ENCODE measurements at regions not wholly inside any gene's neighbourhood (a gene's known extent, or its start where the extent isn't known, plus 50 kb on each side); places are given as distances from the start of the nearest gene placed in this dataset.

- no peak for TF ChIP-seq CTCF (conservative IDR thresholded peaks at IDR 0.05; ENCODE audit: low read depth, low read length)
- no peak for DNase-seq (ENCODE audit: low read depth)
- H3K4me3 ChIP-seq (ENCODE audit: low read length): no peak overlapping the region
These were observed 141.3 kb upstream of the ABCA1 start for GRCh38 chr9:105069285-105069684.

GRCh38 chr9:105069696-105070095 is 141.7 kb upstream of the ABCA1 start:
- H3K4me3 ChIP-seq (ENCODE audit: low read length): no peak overlapping the region
- DNase-seq (ENCODE audit: low read depth): no peak
- TF ChIP-seq CTCF (conservative IDR thresholded peaks at IDR 0.05; ENCODE audit: low read depth, low read length): no peak

- no peak for TF ChIP-seq CTCF (conservative IDR thresholded peaks at IDR 0.05; ENCODE audit: low read depth, low read length)
- DNase-seq (ENCODE audit: low read depth): no peak
These were observed 142.2 kb upstream of the ABCA1 start for GRCh38 chr9:105070176-105070575.

GRCh38 chr9:105072476-105072875 is 144.5 kb upstream of the ABCA1 start:
- no peak for TF ChIP-seq CTCF (conservative IDR thresholded peaks at IDR 0.05; ENCODE audit: low read depth, low read length)
- no peak for DNase-seq (ENCODE audit: low read depth)
- no peak overlapping the region for H3K4me3 ChIP-seq (ENCODE audit: low read length)

More at GRCh38 chr9:105070176-105070575, 142.2 kb upstream of the ABCA1 start:
- H3K4me3 ChIP-seq (ENCODE audit: low read length): no peak overlapping the region

- H3K4me3 ChIP-seq (ENCODE audit: low read length): no peak overlapping the region
- no peak for DNase-seq (ENCODE audit: low read depth)
- TF ChIP-seq CTCF (conservative IDR thresholded peaks at IDR 0.05; ENCODE audit: low read depth, low read length): no peak
These were observed 145.2 kb upstream of the ABCA1 start for GRCh38 chr9:105073147-105073546.

GRCh38 chr9:105074491-105074890 is 146.5 kb upstream of the ABCA1 start:
- H3K4me3 ChIP-seq (ENCODE audit: low read length): no peak overlapping the region
- TF ChIP-seq CTCF (conservative IDR thresholded peaks at IDR 0.05; ENCODE audit: low read depth, low read length): no peak
- DNase-seq (ENCODE audit: low read depth): no peak

- no peak for DNase-seq (ENCODE audit: low read depth)
- no peak overlapping the region for H3K4me3 ChIP-seq (ENCODE audit: low read length)
- TF ChIP-seq CTCF (conservative IDR thresholded peaks at IDR 0.05; ENCODE audit: low read depth, low read length): no peak
These were observed 148.8 kb upstream of the ABCA1 start for GRCh38 chr9:105076729-105077128.

Measured in retinal pigment epithelial cell (primary cell).